NT2/D1 (cell line): ENCODE measurements at regions not wholly inside any gene's neighbourhood (a gene's known extent, or its start where the extent isn't known, plus 50 kb on each side); places are given as distances from the start of the nearest gene placed in this dataset.

Experiments used
- SUZ12 ChIP-seq: IDR thresholded peaks from 2 replicates; pipeline ENCODE4 v1.6.1; 2011; ENCODE audit not compliant: insufficient read length, insufficient read depth; ENCODE audit errors: extremely low read depth
- YY1 ChIP-seq: IDR thresholded peaks from 2 replicates; pipeline ENCODE4 v1.6.1; 2011; ENCODE audit not compliant: insufficient read length, insufficient read depth
- ZNF274 ChIP-seq: IDR thresholded peaks from 2 replicates; pipeline ENCODE4 v1.6.1; 2011; ENCODE audit warnings: mild to moderate bottlenecking, low read depth, low read length

DNA sequence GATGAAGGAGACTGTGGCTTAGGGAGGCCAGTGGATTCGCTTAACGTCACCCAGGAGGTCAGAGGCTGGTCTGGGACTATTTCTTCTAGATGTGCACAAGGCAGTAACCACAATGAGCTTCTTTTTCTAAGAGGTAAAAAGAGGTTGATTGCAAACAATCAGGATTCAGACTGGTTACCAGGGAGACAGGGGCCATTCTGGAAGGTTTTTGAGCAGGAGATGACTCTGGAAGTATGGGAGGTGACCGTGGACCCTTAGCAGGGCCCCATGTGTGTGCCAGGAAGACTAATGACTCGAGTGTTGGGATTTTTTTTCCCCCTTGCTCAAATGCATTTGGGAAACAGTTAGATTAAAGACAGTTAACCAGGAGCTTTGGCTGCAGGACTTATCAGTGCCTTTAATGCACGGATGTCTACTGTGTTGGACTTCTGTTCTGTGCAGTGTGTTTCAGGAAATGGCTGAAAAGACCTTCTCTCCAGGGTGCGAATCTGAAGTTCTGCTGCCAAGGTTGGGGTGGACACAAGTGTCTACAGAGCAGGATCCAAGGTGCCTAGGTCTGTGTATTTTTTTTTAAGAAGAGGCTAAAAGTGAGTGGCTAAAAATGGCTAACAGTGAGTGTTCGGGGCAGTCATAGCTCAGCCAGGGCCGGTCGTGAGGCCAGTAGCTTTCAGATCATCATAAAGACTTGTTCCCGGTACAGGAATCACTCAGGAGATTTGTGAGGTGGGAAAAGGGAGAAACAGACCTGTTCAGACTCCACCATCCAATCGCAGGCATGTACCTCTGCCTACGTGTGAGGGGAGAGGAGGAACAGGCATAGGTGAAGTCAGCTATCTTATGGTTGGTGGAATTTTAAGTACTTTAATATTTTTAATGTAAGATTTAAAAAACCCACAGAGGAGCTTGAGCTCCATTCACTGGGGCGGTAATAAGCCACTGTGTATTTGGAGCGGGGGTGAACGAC lies 82.3 kb upstream of the CIBAR2 start:
- no peak for TF ChIP-seq ZNF274
- no peak for TF ChIP-seq YY1
- no peak for TF ChIP-seq SUZ12
